B cell (primary cell): ENCODE measurements at regions not wholly inside any gene's neighbourhood (a gene's known extent, or its start where the extent isn't known, plus 50 kb on each side); places are given as distances from the start of the nearest gene placed in this dataset.

Experiments
- ATAC-seq: fragments of 200-7000 bp; cut with Tn5 transposase; one replicate; pipeline ENCODE4 v1.10.0; 2021; ENCODE audit warnings: low read depth, mild to moderate bottlenecking, moderate number of reproducible peaks, moderate library complexity
- CTCF ChIA-PET: fragments of 350-600 bp; sonication (Branson Sonifier 250); formaldehyde crosslinking; loops from one replicate; lab custom pipeline; 2021; ENCODE audit warnings: antibody characterized with exemption, inconsistent platforms; lab: Charles Lee
- POLR2A ChIA-PET: fragments of 350-600 bp; sonication (Branson Sonifier 250); formaldehyde crosslinking; loops from one replicate; lab custom pipeline; 2021; ENCODE audit warnings: antibody characterized with exemption; lab: Charles Lee
- DNase-seq: peaks from one replicate; pipeline ENCODE4 v3.0.0; 2013
- H2AFZ ChIP-seq: 2 replicates; pipeline ENCODE4 v1.6.1; 2012; ENCODE audit warnings: mild to moderate bottlenecking, low read depth, low read length; ENCODE audit not compliant: insufficient read depth, poor library complexity, severe bottlenecking
- H3K27ac ChIP-seq, 2 donors: 1 replicate in 1 of 2; 2 replicates in 1 of 2; pipeline ENCODE4 v1.5.1; 2012 to 2013; ENCODE audit warnings: low read length in 2 of 2, mild to moderate bottlenecking in 2 of 2, moderate library complexity in 1 of 2
- H3K27me3 ChIP-seq, 4 experiments: fragments of 200-600 bp in 1 of 4; sonication (generic) in 1 of 4; replicated peaks in 1 of 4; 1 replicate in 2 of 4; 2 replicates in 2 of 4; pipeline versions ENCODE4 v1.6.1 to v1.7.0; 2013 to 2016; ENCODE audit warnings: low read length in 3 of 4, mild to moderate bottlenecking in 2 of 4, mixed read lengths in 1 of 4, moderate library complexity in 1 of 4; ENCODE audit not compliant: insufficient read depth in 4 of 4, control insufficient read depth in 3 of 4; ENCODE audit errors: control extremely low read depth in 1 of 4
- H3K36me3 ChIP-seq, 2 experiments: replicated peaks in 1 of 2; 1 replicate in 1 of 2; 2 replicates in 1 of 2; pipeline versions ENCODE4 v1.6.1 to v1.7.1; 2013; ENCODE audit warnings: low read length in 1 of 2; ENCODE audit not compliant: insufficient read depth in 2 of 2, control insufficient read depth in 1 of 2; ENCODE audit errors: control extremely low read depth in 1 of 2, extremely low read depth in 1 of 2
- H3K4me1 ChIP-seq, 2 donors: fragments of 200-600 bp in 1 of 2; sonication (generic) in 1 of 2; 1 replicate in 1 of 2; 2 replicates in 1 of 2; pipeline versions ENCODE4 v1.5.1 to v1.6.1; 2013 to 2017; ENCODE audit warnings: low read length in 2 of 2; ENCODE audit not compliant: control insufficient read depth in 2 of 2, insufficient read depth in 2 of 2
- H3K4me2 ChIP-seq: replicated peaks from 2 replicates; pipeline ENCODE3; 2012; ENCODE audit warnings: mild to moderate bottlenecking, low read depth, low read length; ENCODE audit not compliant: poor library complexity, severe bottlenecking
- H3K4me3 ChIP-seq, 5 experiments: fragments of 200-600 bp in 1 of 5; sonication (generic) in 1 of 5; 1 replicate in 3 of 5; 2 replicates in 2 of 5; pipeline versions ENCODE4 v1.5.1 to v1.7.0; 2011 to 2016; ENCODE audit warnings: low read length in 4 of 5, mild to moderate bottlenecking in 4 of 5, low read depth in 2 of 5, control low read depth in 1 of 5, moderate library complexity in 1 of 5; ENCODE audit not compliant: insufficient read depth in 1 of 5; ENCODE audit errors: control extremely low read depth in 1 of 5, extremely low read depth in 1 of 5
- H3K79me2 ChIP-seq: fragments of 200-600 bp; sonication (generic); one replicate; pipeline ENCODE4 v1.6.0; 2016; ENCODE audit warnings: low read length; ENCODE audit not compliant: control insufficient read depth, insufficient read depth
- H3K9ac ChIP-seq: fragments of 200-600 bp; sonication (generic); 2 replicates; pipeline ENCODE4 v1.6.1; 2017; ENCODE audit warnings: mild to moderate bottlenecking, low read length, moderate library complexity
- H3K9me3 ChIP-seq, 3 donors: one replicate each; pipeline versions ENCODE4 v1.6.1 to v1.7.1; 2013; ENCODE audit warnings: low read length in 2 of 3; ENCODE audit not compliant: control insufficient read depth in 2 of 3, insufficient read depth in 1 of 3; ENCODE audit errors: control extremely low read depth in 1 of 3
- H4K20me1 ChIP-seq: 2 replicates; pipeline ENCODE4 v1.6.0; 2012; ENCODE audit warnings: mild to moderate bottlenecking, low read length; ENCODE audit not compliant: insufficient read depth, control insufficient read depth, poor library complexity, severe bottlenecking
- H3K27ac Mint-ChIP-seq: one replicate; pipeline ENCODE4 v1.8.0; 2021; ENCODE audit warnings: mixed read lengths
- H3K27me3 Mint-ChIP-seq: one replicate; pipeline ENCODE4 v1.8.0; 2021; ENCODE audit warnings: mixed read lengths
- H3K4me1 Mint-ChIP-seq: one replicate; pipeline ENCODE4 v1.8.0; 2021; ENCODE audit warnings: mixed read lengths
- H3K4me3 Mint-ChIP-seq: one replicate; pipeline ENCODE4 v1.8.0; 2021; ENCODE audit warnings: mixed read lengths
- H3K9me3 Mint-ChIP-seq: one replicate; pipeline ENCODE4 v1.8.0; 2022; ENCODE audit warnings: mixed read lengths; ENCODE audit not compliant: insufficient read depth
- CTCF ChIP-seq: fragments of 200-600 bp; IDR thresholded peaks from one replicate; pipeline ENCODE4 v1.8.0; 2022; ENCODE audit warnings: antibody characterized with exemption, mild to moderate bottlenecking
- EZH2 ChIP-seq: IDR thresholded peaks from 2 replicates; pipeline ENCODE4 v1.6.1; 2012; ENCODE audit warnings: borderline replicate concordance, low read depth, mild to moderate bottlenecking, moderate library complexity, low read length; ENCODE audit not compliant: insufficient read depth, poor library complexity, severe bottlenecking
- WGBS: methylation state at CpG from one replicate; pipeline ENCODE4 v1.1.5; 2013; ENCODE audit warnings: missing lambda C conversion rate; ENCODE audit not compliant: insufficient coverage; 5-methylcytosine and 5-hydroxymethylcytosine counted together
- intact Hi-C: fragments of 100-400 bp; cut with micrococcal nuclease; formaldehyde crosslinking; loops from one replicate; pipeline ENCODE4 v1.10.0; 2022

GRCh38 chr3:46127503-46127902, 80.6 kb downstream of the CCR1 start:
- Mint-ChIP-seq H3K4me3 (no peak overlapping the region), H3K27me3 (peaks cover 6% of the 10 kb centered on the region), H3K4me1 (peaks cover 10% of the 10 kb centered on the region), H3K9me3 (no peaks in the 10 kb centered on the region), H3K27ac (no peak overlapping the region)
- no peak for TF ChIP-seq EZH2
- no peak for TF ChIP-seq CTCF
- Histone ChIP-seq H3K36me3 (no peaks in the 10 kb centered on the region), H4K20me1 (no peaks in the 10 kb centered on the region), H2AFZ (no peak overlapping the region), H3K4me2 (no peak overlapping the region), H3K4me1 (no peaks in the 10 kb centered on the region), H3K9me3 (no peaks in the 10 kb centered on the region), H3K27ac (no peak overlapping the region), H3K27me3 (no peaks in the 10 kb centered on the region), H3K9ac (no peak overlapping the region), H3K4me3 (no peak overlapping the region), H3K79me2 (no peaks in the 10 kb centered on the region)
- no CpG with 5 or more reads among the region's 1 CpG for WGBS
- CTCF ChIA-PET, result no interaction called here
- POLR2A ChIA-PET, result no interaction called here
- no peak for ATAC-seq
- intact Hi-C loops, result no loop called here
- DNase-seq, result no peak

DNA sequence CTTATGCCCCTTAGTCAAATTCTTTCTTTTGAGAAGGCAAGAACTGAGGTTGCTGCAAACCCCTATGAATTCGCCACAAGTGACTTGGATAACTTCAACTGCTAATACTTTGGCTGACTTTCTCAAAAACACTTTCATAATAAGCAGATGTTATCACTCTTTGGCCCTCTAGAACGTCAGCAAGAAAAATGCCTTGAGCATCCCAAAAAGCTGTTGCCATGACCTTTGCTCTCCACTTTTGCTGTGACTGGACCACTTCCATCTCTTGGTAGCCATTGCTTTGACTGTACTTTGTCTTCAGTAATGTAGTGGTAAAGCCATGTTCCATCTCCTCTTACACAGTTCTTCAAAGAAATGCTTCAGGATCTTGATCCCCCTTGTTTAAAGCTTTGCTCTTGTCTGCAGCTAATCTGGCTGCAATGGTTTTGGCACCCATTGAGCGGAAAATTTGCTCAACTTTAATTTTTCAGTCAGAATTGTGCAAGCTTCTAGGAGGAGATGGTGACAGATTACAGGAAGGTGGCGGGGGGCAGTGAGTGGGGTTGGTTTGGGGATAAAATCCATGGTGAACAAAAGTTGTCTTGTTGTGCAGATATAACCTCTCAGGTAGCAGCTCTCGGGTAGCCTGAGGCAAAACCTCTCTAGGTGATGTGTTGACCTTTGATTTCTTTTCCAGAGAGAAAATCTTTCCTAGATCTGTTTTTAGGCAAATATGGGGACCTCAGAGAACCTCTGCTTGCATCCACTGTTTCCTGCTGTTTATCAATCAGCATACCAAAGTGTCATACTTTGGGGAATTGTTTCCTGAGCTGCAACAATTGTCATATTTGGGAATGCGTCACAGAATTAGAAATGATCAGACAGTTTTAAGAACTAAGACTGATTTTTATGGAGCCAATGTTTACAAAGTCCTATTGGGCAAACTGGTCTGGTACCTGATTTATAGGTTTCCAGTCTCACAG, 83.6 kb downstream of the CCR1 start:
- CTCF ChIA-PET, result no interaction called here
- ATAC-seq (no peak), DNase-seq (no peak)
- no peaks in the 10 kb centered on the region for H3K27me3 ChIP-seq
- 100% methylated on average over 3 of the region's 6 CpGs for WGBS
- no peaks in the 10 kb centered on the region for H4K20me1 ChIP-seq
- no peak overlapping the region for H3K27ac ChIP-seq
- H3K79me2 ChIP-seq, result no peaks in the 10 kb centered on the region
- no peaks in the 10 kb centered on the region for H3K9me3 Mint-ChIP-seq
- no peak overlapping the region for H2AFZ ChIP-seq
- no peak overlapping the region for H3K9ac ChIP-seq
- H3K9me3 ChIP-seq, result no peaks in the 10 kb centered on the region
- no peaks in the 10 kb centered on the region for H3K4me1 ChIP-seq
- no peak overlapping the region for H3K4me3 ChIP-seq
- no peak overlapping the region for H3K4me3 Mint-ChIP-seq
- H3K27ac Mint-ChIP-seq, result no peak overlapping the region
- H3K27me3 Mint-ChIP-seq, result peaks cover 12% of the 10 kb centered on the region
- no peak overlapping the region for H3K4me2 ChIP-seq
- H3K36me3 ChIP-seq, result no peaks in the 10 kb centered on the region
- intact Hi-C loops, result no loop called here
- POLR2A ChIA-PET, result no interaction called here
- peaks cover 1% of the 10 kb centered on the region for H3K4me1 Mint-ChIP-seq
- no peak for TF ChIP-seq EZH2
